Stimulated activated CD4-positive, alpha-beta T cell treated with anti-CD3 and anti-CD28 coated beads, Interleukin-15, amount 100 ng/mL, for 1 hour (primary cell): ENCODE measurements at regions not wholly inside any gene's neighbourhood (a gene's known extent, or its start where the extent isn't known, plus 50 kb on each side); places are given as distances from the start of the nearest gene placed in this dataset.
"Not testable (repeated sequence)": the region's sequence is repeated elsewhere in the genome, so short reads cannot be mapped to it uniquely, and the experiment has no call there.

Source experiments
- DNase-seq, 2 donors: peaks; one replicate each; pipeline ENCODE4 v3.0.0-alpha.2; 2020; ENCODE audit warnings: low read depth in 1 of 2, low spot score in 1 of 2

DNA sequence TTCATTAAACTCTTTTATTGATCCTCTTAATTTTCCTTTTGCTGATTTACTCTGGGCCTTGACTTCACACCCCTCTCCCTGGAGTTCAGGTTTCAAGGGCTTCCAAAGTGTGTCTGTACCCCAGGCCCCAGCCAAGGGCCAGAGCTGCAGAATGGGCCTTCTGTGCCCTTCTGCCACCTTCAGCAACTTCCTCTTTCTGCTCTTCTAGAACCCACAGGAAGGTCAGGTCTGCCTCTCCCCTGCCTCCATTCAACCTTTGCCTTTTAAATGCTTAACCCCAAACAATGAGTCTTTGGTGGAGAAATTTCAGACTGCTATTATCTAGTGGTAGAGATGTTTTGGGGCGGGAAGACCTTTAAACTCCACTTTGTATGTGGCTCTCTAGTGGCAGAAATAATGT lies 63.1 kb downstream of the TSN start:
- DNase-seq, result no peak

DNA sequence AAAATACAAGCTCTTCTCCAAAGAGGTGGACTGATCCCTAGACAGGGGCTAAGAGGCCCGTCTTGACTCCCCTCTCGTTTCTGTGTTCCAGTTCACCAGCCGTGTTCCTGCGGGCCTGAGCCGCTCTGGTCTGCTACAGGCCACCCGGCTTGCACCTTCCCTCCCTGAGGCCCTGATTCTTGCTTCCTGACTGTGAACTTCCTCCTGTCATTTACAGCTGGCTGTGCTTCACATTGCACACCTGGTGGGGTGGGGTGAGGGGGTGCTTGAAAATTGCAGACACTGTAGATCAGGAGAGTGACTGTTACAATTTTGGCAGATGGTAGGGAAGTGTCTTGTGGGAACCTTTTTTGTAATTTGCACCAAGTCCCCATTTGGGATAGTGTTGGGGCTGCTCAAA lies 64.4 kb downstream of the TSN start:
- DNase-seq, result no peak

DNA sequence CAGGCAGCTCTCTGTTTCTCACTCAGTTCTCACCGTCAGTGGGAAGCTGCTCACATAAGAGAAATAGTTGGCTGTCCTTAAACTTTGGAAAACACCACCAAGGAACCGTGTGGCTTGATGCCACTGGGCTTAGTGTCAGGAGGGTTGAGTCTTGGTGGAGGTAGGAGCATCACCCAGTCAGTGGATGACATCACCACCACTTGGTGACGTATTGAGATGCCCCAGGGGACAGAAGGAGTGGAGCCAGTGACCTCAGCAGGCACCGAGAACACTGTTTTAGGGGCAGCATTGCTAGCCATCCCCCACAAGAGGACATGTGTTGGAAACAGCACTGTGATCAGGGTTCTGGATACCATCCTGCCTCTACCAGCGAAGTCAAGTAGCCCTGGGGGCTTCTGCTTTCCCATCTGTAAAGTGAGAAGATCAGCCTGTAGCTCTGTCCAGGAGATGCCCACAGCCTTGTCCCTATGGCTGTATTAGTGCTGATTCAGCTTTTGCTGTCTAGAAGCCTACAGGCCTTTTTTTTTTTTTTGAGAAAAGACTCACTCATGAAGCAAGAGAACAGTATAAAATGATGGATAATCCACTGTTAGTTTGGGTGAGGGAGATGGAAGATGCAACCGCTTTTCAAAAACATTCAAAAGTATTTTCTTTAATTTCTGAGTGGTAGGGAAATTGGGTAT lies 66.2 kb downstream of the TSN start:
- DNase-seq, result no peak

DNA sequence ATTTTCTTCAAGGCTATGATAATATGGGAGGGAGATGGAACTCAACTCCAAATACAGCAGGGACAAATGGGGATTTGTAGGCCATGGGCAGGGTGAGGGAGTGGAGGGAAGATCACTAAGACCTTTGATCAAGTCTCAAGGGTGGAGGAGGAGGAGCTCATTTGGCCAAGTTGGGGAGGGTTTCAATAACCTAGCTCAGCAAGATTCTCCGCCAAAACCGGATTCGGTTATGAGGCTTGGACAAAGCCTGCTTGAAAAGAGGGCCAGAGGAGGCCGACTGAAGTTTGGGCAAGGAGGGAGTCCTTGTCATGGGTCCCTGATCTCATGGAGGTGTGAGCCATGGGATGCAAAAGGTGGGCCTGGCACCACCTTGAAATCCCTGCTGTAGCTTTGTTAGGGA lies 68.8 kb downstream of the TSN start:
- no peak for DNase-seq

DNA sequence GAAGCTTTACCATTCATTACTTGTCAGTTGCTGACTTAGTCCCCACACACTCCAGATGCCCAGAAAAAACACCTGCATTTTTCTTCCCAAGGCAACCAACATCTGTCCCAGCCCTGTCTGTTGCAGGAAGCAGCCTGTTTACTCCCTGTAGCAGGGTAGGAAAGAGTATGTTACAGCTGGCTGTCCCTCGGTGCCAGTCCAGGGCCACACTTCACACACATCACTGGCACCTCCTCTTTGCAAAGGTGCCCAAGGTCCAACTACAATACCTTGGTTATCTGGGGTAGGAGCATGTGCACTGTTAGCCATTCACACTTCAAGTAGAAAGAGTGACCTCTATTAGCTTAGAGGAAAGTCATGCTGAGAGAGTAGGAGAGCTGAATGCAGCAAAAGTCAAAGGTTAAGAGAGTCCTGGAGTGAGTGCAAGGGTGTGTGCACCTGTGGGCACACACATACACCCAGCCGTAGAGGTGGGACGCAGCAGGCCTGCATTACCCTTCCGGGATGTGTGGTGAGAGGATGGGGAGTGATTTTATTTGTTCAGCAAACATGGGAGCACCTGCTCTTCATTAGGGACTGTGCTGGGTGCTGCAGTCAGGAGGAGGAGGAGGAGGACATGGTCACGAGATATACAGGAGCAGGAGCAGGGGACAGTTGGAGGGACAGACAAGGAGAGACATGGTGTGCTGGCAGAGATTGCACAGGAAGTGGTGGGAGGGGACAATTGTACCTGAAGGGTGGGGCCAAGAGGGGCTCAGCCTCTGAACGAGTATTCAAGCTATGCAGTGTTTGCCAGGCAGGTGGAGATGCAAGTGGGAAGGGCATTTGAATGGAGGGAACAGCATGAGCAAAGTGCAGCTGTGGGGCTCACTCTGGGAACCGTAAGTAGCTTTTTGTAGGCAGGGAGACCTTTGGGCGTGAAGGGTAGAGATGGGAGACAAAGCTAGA lies 69.8 kb downstream of the TSN start:
- DNase-seq, result no peak

DNA sequence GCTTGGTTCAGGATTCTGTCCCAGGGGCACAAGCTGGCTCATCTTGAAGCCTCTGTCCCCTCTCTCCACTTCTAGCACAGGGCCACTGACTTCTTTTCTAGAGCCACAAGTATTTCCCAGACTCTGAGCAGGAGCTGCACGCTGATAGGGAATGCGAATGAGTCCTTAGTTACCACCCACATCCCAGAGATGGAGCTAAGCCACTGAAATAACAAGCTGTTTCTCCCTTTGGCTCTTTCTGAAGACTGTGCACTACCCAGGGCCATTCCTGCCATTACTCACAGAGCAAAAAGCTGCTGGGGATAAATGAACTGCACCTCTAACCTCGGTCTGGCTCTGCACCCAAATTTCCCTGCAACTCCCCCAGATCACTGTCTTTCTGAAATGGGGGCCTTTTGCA lies 70.6 kb downstream of the TSN start:
- DNase-seq, result no peak

DNA sequence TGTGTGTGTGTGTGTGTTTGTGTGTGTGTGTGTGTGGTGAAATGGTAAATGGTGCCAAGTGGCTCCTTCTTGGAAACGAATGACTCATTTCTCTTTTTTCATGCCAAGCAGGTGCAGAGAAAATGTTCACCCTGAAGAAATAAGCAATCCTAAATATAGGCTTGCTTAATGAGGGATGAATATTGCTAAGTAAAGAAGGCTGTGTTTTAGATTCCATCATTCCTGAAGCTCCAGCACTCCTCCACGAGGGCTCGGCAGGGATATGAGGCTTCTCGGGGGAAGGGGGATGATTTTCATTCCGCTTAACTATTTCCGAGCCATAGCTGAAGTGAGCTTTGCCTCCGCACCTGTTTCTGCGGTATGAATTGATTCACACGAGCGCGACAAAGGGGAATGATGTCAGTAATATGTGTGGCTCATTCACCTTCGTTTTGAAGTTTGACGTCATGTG lies 72.9 kb downstream of the TSN start:
- no peak for DNase-seq

DNA sequence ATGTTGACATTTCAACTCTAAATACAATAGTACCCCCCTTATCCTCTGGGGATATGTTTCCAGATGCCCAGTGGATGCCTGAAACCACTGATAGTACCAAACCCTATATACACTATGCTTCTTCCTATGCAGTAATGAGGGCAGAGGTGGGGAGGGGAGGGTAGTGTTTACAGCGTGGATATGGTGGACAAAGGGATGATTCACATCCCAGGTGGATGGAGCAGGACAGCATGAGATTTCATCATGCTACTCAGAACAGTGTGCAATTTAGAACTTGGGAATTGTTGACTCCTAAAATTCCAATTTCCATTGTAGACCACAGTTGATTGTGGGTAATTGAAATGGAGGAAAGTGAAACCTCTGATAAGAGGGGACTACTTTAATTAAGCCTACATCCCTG lies 75.4 kb downstream of the TSN start:
- no peak for DNase-seq

DNA sequence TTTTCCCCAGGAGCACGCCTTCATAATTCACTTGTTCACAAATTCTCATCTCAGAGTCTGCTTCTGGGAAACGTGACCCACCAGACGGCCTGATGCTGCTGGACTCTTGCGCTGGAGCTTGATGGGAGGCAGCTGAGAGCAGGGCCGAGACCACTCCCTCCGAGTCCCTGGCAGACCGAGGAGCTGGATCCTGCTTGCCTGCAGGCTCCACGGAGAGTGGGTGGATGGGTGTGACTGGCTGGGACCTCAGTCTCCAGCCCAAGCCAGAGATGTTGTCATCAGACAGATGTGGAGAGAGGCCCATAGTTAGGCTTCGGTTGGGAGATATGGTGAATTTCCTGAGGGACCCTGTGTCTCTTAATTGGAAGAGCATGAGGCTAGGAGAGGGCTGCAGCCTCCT lies 76.4 kb downstream of the TSN start:
- DNase-seq, result no peak

DNA sequence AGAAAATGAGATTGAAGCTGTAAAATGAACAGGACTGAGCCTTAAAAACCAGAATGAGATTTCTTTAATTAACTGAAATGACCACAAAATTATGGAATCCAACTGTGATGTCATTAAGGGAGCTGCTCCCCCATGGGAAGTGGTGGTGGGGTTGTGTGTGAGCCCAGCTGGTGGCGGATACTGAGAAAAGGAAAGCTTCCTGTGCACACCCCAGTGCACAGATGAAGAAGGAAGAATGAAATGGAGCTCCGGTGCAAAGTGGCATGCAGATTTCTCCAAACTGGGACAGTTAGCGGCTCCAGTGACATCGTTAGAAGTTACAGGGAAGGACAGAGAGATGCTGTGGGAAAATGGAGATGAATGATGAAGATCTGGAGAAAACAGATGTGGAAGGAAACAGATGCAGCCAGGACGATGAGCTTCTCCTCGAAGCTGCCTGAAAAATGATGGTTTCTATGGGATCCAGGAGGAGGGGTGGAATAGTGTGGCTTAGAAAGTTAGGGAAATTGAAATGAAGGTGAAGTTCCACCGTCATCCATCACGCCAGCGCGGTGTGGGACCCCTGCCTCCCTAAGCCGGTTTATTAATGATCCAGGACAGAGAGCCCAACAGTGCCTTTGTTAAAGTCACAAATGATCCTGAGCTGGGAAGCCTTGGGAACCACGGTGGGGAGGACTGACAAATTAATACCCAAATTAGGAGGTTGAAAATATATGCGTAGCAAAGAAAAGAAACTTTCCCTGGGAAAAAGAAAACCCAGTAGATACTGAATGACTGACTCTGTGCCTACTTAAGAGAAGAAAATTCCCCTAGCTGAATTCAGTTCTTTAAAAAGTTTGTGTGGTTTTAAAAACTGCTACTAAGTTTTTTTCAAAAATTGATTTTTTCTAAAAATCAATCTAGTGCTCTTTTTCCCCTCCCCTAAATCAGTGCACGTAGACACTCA lies 77.2 kb downstream of the TSN start:
- no peak for DNase-seq

DNA sequence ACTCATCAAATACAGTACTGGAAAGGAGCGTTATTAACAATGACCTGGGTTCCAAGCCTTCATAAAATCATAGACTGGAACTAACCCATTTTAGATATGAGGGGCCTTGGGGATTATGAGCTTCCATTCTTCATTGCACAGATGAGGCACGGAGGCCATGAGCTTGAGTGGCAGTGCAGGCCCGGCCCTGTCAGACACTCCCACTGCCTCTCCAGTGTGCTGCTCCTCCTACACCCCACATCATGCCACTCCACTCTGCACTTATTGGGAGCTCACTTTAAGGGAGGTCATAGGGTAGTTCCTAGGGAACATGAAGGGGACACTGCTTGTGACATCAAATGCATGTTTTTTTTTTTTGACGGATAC lies 77.9 kb downstream of the TSN start:
- DNase-seq, result no peak

DNA sequence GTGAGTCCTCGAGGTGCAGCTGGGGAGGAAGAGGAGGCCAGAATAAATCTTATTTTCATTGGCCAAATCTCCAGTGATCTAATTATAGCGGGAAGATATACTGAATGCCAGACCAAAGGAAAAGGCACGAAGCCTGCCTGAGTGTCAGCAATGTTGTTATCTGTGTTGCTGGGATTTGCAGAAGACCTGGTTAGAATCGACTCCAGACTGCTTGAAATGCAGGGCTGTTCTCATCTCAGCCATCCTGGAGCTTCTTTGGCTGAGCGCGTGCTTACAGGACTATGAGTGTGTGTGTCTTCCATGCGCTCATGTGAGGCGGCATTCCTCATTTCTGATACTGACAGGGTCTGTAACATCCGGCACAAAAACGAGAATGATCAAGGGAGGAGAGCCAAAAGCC lies 81.2 kb downstream of the TSN start:
- DNase-seq, result no peak

DNA sequence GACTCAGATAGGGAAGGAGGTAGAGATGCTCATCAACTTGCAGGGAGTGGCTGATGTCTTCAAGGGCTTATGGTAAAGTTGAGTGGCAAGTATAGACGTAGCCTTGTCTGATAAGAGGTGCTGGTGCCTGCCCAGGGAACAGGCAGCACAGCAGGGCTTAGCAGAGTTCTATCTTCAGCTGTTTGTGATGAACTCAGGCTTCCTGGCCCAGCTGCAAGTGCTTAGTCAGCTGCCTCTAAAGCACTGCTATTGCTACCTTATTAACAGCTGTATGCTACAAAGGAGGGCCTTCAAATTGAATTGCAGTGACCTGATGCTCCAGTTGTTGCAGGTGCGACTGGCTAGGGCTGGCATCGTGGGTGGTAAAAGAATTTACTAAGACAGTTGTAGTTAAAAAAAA lies 82.1 kb downstream of the TSN start:
- no peak for DNase-seq

DNA sequence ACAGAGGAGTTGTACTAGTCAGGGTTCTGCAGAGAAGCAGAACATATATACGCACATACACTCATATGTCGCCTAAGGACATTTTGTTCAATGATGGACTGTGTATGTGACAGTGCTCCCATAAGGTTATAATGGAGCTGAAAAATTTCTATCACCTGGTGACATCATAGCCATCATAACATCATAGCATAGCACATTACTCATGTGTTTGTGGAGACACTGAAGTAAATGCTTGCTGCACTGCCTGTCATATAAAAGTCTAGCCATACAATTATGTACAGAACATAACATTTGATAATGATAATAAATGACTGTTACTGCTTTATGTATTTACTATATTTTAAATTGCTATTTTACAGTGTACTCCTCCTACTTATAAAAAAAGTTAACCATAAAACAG lies 83.1 kb downstream of the TSN start:
- no peak for DNase-seq

DNA sequence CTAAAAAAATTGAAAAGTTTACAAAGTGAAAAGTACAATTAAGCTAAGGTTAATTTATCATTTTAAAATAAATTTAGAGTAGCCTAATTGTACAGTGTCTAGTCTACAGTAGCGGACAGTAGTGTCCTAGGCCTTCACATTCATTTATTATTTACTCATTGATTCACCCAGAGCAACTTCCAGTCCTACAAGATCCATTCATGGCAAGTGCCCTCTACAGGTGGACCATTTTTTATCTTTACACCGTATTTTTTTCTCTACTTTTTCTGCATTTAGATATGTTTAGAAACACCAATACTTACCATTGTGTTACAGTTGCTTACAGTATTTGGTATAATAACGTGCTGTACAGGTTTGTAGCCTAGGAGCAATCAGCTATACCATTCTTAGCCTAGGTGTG lies 84.1 kb downstream of the TSN start:
- no peak for DNase-seq

DNA sequence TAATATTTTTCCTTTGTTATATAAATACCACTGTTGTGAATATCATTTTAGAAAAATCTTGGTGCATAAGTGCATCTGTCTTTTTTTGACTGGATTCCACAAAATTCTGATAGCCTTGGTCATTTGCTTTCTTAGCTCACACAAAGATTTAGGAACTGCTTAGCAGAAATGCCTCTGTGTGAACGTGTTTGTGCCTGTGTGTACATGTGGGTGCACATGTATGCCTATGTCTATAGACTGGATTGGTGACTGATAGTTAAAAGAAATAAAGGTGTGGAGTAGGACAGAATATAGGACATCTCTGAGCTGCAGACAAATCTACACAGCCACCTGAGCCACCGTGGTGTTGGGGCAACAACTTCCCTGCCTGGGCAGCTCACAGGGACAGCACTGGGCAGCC lies 93.8 kb downstream of the TSN start:
- no peak for DNase-seq

DNA sequence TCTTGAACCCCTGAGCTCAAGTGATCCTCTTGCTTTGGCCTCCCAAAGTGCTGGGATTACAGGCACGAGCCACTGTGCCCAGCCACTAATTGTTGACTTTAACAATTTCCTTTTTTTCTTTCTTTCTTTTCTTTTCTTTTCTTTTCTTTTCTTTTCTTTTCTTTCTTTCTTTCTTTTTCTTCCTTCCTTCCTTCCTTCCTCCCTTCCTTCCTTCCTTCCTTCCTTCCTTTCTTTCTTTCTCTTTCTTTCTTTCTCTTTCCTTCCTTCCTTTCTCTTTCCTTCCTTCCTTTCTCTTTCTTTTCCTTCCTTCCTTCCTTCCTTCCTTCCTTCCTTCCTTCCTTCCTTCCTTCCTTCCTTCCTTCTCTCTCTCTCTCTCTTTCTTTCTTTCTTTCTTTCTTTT lies 97.7 kb downstream of the TSN start:
- not testable (repeated sequence) for DNase-seq

DNA sequence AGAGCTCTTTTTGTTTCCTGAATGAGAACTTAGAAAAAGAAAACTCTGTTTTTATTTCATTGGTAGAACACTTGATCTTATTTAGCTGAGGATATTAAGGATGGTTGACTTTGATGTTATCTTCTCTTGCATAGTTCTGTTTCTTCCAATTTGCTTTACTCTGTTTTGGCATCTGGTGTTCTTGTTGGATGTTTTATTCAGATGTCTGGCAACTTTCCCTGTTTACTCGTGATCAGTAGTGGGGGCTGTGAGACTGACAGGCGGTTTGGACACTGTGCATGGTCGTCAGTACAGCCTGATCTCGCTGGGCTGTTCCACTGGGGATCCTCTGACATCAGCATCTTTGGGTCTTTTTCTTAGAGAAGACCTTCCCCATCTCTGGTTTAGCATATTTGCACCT lies 100.1 kb downstream of the TSN start:
- DNase-seq, result no peak

DNA sequence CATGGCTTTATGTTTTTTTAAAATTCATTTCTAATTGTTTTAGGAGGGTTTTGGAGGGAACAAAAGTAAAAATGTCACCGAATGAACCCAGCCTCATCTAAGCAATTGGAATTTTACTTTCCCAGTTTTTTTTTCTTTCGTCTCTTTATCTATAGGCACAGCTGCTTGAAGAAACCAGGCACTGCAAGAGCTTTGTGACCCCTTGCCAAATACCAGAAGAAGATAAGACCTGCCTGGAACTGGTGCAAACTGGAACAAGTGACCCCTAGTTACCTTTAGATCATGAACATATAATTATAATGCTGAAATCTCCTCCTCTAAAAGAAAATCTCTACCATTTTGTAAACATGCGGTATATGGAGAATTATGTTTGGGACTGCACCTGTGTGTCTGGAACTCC lies 100.9 kb downstream of the TSN start:
- no peak for DNase-seq

DNA sequence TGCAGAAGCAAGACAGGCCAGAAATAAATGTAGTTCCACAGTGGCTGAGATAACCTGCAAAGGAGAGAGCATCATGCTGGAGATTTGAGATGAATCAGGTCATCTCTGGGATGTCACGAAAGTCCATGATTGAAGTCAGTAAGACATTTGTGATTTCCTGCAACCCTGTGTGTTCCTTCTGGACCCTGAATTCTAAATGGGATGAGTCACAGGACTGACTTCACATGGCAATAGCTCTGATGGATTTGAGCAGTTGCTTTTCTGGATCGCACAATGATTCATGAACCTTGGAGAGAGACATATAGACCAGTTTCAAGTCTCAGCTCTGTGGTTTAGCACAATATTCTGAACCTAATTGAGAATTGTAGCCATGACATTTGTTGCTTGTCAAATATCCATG lies 102.9 kb downstream of the TSN start:
- no peak for DNase-seq

DNA sequence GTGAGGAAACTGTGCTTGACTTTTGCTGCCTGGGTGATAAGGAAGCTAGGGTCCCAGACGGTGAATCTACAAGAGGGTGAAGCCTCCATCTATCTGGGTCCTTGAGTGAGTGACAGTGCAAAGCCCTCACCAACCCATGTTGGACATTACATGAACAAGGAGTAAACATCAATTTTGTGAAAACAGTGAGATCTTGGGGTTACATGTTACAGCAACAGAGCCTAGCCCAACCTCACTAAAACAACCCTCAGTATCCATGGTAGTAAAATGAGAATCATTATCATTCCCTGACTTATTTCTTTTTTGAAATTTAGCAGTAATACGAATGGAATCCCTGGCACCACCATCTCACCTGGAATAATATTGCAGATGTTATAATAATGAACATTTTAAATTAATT lies 103.4 kb downstream of the TSN start:
- no peak for DNase-seq
